Muscle of arm (tissue), 1 donor: ENCODE measurements at regions not wholly inside any gene's neighbourhood (a gene's known extent, or its start where the extent isn't known, plus 50 kb on each side); places are given as distances from the start of the nearest gene placed in this dataset.
A peak's percentile ranks its signal among the peaks of the same experiment; 100 is the strongest.
"Not testable (repeated sequence)": the region's sequence is repeated elsewhere in the genome, so short reads cannot be mapped to it uniquely, and the experiment has no call there.

Experiments used
- DNase-seq: peaks from one replicate; pipeline ENCODE4 v3.0.0-alpha.2; 2013

DNA sequence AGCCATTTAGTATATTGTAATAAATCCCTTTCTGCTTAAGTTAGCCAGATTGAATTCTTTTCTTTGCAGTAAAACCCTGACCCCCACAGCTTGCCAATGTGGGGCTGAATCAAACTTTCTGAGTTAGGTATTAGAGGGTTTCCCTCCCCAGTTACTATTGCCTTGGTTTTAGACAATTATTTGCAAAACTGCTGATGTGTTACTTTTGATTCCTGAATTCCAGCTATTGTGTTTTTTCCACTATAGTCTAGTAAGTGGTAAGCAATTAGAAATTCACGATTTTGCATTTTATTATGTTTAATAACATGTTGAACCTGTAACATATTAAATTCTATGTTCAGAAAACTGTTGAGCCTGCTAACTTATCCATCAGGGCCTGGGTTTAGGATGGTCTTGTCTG lies 391.5 kb downstream of the DLEU7 start:
- DNase-seq, result no peak

DNA sequence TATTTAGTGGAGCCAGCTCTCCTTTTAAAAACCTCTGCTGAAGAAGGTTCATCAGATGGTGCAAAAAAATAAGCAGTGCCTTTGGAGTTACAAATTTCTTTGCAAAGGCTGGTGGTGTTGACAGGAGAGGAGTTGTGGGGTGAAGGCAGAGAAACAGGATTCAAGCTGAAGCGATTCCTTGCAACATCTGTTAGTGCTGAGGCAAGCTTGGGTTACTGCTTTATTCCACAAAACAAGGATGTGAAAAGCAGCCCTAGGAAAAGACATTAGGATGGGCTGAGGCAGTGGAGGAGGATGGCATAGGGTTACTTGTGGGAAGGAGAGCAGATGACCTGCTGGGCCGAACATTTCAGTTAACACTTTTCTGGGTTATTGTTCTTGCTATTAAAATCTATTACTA lies 390.7 kb downstream of the DLEU7 start:
- DNase-seq, result no peak

DNA sequence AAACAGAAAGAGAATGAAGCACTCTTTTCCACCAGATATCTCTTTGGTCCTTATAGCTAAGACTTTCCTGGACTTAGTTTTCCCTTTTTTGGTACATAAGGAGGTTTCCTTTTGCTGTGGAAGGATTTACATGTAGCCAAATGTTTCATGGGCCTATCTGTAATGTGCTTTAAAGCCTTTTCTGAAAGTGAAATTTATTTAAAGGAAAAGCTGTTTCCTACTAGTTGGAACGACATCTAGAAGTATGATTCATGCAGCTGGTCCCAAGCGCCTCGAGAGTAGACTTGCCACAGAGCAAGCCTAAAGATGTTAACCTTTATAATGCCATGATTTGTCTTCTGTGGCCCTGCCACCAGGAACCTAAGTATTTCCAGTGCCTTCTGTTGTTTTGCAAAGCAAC lies 390.3 kb downstream of the DLEU7 start:
- DNase-seq, result no peak

DNA sequence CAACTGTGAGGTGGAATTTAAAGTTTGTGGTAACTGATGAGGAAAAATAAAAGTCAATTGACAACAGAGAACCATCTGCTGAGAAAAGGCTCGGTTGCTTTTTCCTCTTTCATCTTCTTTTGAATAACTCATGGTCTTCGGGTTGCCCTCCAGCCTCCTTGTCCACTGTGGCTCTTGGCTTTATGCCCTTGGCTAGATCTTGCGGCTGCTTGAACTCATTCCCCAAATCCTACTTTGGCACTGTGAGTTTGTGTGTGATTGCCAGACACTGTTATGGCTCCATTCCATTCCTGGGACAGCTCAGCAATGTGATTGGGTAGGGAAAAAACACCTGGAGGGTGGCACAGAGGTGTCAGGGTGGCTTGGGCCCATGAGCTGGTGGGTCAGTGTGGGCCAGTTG lies 387.4 kb downstream of the DLEU7 start:
- no peak for DNase-seq

DNA sequence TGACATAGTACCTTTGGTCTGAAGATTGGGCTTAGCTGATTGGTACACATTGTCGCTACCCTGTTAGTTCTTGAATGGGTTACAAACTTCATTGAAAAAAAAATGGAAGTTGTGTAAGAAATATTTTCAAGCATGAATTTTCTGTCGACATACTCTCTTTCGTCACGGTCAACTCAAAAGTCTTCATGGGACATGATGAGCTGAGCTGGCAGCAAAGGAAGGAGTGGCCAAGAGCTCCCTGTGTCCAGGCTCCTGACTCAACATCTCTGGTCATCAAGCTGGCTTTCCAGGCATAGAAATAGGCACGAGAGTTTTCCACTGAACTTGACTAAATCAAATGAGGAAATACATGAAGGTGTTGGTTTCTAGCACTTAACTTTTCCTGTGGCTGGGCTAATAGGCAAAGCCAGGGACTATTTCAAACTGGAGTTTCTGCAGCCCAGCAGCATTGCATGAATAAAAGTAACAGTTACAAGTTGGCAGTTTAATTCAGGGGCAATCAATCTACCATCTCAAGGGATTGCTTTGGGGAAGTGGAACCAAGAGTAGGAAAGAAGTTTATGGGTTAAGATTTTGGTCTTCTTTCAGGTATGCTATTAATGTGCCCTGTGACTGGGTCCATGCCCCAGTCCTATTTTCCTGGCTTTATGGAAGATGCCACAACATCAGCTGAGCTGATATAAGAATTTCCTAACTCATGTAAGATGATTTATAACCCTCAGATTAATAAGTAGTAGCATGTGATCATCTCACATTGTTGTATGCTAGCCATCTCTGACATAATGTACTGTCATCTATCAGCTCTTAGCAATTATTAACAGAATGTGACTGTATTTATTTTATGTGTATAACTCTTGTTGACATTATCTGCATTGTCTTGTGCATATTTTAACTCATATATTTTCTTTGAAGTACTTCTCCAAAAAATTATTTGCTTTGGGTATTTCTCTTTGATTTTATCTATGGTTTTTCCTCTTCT lies 385.8 kb downstream of the DLEU7 start:
- DNase-seq, result no peak

DNA sequence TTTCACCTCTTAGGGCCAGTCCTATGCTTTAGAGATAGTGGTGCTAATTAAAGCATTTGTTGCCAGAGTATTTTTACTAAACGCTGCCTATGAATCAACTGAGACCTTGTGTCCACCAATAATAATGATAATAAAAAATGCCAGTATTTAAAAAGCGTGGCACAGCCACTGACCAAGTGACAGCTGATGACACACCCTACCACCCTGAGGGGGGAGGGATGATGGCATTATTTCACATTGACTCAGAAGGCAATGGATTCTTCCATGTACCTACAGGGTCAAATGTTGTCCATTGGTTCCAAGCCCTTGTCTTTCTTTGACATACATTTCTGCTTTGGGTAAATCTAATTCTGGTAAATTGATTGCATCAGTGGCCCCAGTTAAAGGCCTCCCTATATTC lies 384.4 kb downstream of the DLEU7 start:
- DNase-seq, result no peak

DNA sequence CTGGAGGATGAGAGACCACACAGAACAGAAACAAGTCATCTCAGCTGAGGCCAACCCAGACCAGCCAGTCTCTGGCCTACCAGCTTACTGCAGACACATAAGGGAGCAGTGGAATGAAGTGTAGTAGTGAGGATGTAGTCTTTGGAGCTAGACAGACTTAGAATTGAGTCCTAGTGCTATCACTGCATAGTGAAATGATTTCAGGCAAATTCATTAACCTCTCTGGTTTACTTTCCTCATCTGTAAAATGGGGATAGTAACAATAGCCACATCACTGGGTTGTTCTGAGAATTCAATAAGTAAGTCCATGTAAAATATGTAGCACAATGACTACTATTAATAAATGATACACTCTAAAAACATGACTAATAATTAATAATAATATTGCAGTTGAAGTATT lies 383.8 kb downstream of the DLEU7 start:
- no peak for DNase-seq

DNA sequence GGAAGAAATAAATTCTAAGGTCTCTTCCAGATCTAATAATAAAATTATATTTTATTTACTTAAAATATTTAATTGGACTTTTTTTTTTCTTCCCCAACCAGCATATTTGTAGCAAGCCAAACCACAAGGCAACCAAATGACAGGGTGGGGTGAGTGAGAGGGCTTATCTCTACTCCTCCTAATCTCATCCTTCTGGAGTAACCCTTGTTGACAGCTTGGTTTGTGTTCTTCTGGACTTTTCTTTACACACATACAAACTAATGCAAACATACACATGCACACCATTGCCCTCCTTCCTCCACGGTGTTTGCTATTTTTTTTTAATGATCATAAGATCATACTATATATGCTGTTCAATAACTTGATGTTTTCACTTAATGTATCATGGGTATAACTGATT lies 383.1 kb downstream of the DLEU7 start:
- DNase-seq, result no peak

DNA sequence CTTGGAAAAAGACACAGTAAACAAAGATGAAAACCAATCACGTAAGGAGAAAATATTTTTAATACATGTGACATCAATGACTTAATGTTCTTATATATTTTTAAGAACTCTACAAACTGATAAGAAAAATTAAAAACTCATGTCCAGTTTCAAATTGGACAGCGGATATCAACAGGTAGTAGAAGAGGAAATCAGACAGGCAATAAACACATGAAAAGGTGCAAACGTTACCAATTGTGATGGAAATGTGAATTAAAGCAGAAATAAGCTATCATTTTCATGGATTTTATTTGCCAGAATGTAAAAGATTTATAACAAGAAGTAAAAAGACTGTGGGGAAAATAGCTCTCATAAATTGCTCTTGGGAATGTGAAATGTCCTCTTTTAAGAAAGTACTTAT lies 382.3 kb downstream of the DLEU7 start:
- DNase-seq, result no peak

DNA sequence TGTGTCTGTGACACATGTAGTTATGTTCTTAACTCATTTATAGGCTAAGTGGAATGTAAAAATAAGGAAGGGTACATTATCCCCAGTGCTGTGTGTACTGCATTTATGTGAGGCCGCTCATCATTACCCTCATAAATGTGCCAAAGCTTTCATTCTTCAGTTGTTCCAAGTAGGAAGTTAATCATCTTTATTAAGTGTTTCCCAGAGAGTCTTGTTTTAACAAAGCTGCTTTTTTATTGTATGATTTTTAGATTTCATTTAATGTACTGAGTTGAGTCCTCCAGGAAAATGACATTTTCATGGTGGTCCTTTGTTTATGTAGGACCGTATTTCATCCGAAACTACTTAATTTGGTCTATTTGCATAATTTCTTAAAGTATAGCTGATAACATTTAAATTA lies 379.8 kb downstream of the DLEU7 start:
- DNase-seq, result no peak

DNA sequence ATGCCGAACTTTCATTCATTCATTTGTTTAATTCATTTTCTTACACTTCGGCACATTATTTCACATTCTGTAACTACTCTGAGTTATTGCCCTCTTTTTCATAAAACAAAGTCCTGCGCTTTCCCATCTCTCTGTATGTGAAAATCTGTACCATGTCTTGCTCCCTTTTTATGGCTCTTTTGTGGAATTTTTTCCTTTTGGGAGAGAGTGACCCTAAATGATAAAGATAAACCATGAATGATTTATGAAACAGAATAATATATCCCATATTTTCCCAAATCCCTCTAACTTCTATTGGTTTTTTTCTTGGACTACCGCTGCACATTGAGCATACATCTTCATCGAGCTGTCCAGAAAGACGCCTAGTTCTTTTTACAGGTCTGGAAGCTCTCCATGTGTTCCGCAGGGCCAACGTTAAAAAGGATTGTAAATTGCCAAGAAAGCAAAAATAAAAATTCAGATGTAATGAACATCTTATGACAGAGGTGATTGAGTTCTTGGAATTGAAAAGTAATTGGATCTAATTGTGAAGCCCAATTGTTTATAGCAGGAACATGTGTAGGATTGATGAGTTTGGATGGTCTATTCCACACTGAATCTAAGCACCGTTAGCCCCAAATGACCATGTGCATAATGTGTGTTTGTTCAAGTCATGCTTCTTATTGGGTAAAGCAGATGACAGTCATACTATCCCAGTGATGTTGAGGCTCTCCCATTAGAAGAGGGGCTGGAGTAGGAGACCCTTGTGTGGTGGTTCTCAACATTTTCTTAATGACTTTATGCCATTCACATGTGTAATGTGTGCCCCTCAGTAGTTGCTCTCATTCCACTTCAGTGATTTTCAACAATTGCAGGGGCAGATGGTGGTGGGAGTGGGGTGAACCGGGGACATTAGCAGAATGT lies 378.9 kb downstream of the DLEU7 start:
- DNase-seq, result no peak

DNA sequence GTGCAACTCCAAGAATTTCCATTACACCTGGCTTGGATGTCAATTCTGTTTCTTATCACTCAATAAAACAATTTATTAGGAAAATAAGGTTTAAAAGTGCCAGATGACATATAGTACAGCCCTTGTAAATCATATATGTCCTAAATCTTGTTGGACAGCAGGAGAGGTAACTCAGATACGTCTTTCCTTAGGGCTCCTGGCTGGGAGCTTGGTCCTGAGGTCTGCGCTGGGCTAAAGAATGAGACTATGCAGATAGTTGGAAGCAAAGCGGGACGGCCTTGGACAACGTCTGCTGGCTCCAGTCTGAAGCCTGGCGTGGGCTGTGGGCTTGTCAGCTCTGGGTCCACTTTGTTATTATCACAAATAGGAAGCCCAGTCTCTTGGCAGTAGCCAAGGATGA lies 377.0 kb downstream of the DLEU7 start:
- DNase-seq, result peak; percentile 52

DNA sequence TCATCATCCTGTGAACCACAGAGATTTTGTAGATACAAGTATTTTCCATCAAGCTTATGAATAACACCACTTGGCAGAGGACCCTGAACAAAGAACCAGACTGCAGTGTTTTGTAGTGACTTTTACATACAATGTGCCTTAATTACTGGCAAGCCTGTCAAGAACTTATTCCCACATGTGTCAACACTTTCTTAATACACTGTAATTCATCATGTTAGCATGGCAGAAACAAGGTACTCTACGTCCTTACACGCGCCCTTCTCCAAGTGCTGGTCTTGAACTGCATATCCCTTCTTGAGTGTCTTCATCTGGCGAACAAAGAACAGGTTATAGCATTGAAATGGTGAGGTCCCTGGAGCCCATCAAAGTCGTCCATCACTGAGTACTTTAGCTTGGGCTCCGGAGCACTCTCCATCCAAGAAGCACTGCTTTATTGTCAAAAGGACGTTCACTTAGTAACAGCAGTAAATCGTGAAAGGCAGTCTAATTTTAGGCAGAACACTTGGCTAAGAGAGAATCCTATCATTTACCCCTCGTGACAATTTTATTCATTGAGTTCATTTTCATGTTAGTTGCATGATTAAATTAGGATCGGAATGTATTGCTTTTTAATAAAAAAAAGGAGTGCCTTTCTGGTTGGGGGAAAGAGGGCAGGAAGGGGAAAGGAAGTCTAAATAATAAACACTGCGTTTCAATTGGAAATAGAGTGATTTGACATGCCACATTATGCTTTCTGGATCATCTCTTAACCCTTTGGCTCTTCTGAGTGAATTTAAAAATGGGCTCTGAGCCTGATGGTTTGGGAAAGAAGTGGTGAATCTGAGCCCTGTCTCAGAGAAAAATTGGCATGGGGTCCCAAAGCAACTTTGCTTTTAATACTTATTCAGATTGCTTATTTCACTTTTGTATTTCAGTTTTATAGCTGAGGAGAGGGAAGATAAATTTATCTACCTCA lies 376.1 kb downstream of the DLEU7 start:
- DNase-seq, result peak; percentile 78

DNA sequence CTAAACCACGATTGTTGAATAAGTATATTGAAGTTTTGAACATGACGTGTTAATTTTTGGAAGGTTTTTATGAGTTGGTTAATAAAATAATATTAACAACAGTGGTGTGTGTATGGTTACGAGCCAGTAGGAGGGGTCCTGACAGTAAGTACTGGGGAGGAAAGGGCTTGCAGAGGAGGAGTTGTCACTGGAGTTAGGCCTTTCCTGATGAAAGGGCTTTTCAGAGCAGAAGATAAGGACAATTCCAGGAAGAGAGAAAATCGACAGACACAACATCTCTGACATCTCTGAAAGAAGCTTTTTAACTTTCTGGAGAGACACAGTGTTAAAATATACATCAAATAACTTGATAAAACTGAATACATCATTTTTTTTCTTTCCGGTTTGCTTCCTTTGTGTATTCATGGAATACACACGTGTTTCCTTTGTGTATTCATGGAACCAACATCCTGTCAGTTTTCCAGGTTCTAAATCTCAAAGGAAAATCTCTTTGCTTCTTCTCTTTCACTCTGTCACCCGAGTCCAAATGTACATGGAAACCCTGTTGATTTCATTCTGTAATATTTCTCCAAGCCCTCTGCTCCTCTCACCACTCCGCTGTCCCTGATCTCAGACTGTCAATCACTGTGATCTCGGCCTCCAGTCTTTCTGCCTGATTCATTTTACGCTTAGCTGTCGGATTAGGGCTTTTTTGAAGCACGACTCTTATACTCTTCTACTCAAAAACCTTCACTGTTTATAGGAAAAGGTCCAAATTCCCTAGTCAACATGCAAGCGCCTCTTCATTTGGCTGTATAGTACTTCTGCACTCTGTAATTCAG lies 374.4 kb downstream of the DLEU7 start:
- no peak for DNase-seq

DNA sequence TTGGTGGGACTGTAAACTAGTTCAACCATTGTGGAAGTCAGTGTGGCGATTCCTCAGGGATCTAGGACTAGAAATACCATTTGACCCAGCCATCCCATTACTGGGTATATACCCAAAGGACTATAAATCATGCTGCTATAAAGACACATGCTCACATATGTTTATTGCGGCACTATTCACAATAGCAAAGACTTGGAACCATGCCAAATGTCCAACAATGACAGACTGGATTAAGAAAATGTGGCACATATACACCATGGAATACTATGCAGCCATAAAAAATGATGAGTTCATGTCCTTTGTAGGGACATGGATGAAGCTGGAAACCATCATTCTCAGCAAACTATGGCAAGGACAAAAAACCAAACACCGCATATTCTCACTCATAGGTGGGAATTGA lies 370.4 kb downstream of the DLEU7 start:
- DNase-seq, result not testable (repeated sequence)

DNA sequence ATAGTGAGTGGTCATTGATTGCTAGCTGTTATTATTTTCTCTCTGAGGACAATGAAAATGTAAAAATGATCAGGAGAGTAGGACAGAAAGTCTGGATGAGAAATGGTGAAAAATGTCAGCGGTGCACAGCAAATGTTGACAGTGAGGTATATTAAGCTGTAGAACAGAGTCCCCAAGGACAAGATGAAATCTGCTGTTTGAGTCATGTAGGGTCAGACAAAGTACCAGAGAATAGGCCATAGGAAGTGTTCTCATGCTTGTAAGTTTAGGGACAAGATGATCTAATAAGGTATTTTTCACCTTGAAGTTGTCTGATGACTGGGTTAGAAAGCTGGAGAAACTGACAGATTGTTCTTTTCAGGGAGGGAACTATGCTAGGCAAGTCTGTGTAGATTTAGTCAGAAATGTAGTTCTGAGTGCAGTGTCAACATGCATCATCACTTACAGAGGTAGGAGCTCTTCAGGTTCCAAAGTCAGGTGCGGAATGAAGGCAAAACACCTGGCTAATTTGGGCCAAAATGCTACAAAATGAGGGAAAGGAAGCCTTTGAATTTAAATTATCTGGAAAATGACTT lies 369.3 kb downstream of the DLEU7 start:
- no peak for DNase-seq

DNA sequence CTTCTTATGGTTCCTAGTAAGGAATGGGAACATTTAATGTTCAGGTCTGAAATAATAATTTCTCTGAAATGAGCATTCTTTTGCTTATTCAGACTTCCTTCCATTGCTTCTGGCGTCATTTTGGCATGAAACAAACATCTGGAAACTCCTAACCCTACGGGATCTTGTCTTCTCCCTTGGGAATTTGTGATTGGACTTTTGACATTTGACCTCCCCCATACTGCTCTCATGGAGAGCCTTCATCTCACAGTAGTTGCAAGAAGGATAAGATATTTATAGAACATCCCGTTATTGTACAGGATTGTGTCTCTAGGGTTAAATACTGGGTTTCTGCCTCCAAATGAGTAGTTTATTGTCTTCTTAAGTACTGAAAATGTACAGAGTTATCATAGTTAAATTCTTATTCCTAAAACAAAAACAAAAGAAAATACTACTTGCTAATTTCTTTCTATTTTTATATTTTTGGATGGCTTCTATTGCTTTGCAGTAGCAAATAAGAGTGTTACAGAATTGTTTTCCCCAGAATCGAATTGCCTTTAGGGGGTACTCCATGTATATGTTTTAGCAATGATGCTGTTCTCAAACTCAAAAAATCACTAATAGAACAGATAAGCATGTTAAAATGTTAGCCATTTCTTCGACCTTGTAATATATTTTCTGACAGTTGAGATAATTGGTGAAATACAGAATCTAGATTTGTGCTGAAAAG lies 366.8 kb downstream of the DLEU7 start:
- no peak for DNase-seq

DNA sequence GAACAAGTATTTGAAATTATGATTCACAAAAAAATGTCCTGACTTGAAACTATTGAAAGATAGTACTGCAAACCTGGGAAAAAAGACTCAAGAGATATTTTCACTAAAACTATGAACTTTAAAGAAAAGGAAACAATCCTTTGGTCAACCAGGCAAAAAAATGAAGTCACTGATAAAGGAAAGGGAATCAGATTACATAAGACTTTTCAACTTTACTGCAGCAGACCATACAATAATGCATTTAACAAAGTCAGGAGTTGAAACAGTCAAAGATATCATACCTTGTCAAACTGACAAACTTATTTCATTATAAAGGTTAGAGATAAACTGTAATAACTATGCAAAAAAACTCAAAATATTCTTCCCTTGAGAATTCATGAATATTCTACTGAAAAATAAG lies 361.6 kb downstream of the DLEU7 start:
- DNase-seq, result no peak

DNA sequence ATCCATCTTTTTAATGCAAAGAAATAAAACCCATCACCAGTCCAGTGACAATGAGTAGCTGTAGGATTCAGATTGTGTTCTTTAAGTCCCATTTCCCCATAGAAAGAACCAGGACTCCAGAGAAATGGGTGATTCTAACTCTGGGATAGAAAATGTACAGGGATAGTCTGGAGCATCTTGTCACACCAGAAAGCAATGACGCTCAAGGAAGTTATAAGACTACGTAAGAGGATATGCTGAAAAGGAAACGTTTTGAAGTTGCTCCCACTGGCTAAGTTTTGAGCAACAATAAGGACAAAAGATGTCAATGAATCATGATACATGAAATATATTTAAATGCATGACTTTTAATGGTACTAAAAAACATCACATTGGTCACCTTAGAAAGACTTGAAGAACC lies 360.1 kb downstream of the DLEU7 start:
- DNase-seq, result no peak
